ENCODE measurements at regions not wholly inside any gene's neighbourhood (a gene's known extent, or its start where the extent isn't known, plus 50 kb on each side); places are given as distances from the start of the nearest gene placed in this dataset.
"Not testable (repeated sequence)": the region's sequence is repeated elsewhere in the genome, so short reads cannot be mapped to it uniquely, and the experiment has no call there.

- no peak for TF ChIP-seq SMC3 (IDR thresholded peaks at IDR 0.05; ENCODE audit: borderline replicate concordance, low read length)
These were observed 1183.8 kb upstream of the WWC1 start (continued) for GRCh38 chr5:167107684-167108083.

GRCh38 chr5:167108266-167108665 is 1183.2 kb upstream of the WWC1 start:
- DNase-seq (ENCODE audit: low read depth, low spot score); H3K79me2 ChIP-seq (ENCODE audit: control insufficient read depth, insufficient read depth, low read length); H3K4me1 ChIP-seq (ENCODE audit: control insufficient read depth, insufficient read depth, low read length); H2AFZ ChIP-seq (ENCODE audit: control insufficient read depth, low read depth, low read length); POLR2A ChIA-PET; H3K9ac ChIP-seq (ENCODE audit: control insufficient read depth, insufficient read depth, low read length); H3K9me3 ChIP-seq (replicated peaks; ENCODE audit: control insufficient read depth, insufficient read depth, low read length); H3K4me2 ChIP-seq (ENCODE audit: control insufficient read depth, insufficient read depth); in situ Hi-C loops (cut with MboI); H3K36me3 ChIP-seq (ENCODE audit: control insufficient read depth in 2 of 2, insufficient read depth in 2 of 2, low read length in 1 of 2); H3K27ac ChIP-seq (ENCODE audit: control insufficient read depth, insufficient read depth); SMC1A ChIA-PET (ENCODE audit: uncharacterized antibody, unreplicated experiment); ATAC-seq; intact Hi-C loops (cut with micrococcal nuclease; ENCODE audit: unreplicated experiment); BruUV-seq (replicated peaks); H3K27me3 ChIP-seq (replicated peaks in 1 of 2; ENCODE audit: control insufficient read depth in 2 of 2, insufficient read depth in 2 of 2, low read length in 1 of 2); H3K4me3 ChIP-seq; H4K20me1 ChIP-seq (ENCODE audit: control insufficient read depth, insufficient read depth); RAD21 ChIA-PET (ENCODE audit: unreplicated experiment); FAIRE-seq: not testable (repeated sequence)
- CTCF ChIA-PET = interaction anchor here (0.9 kb wide), 1 partner anchor 9 kb away, joined by 3 read pairs; no protein-coding TSS in a partner anchor
- WGBS (ENCODE audit: insufficient coverage, insufficient replicate concordance, low lambda C conversion rate, missing lambda C conversion rate) = 32% methylated on average over 9 of the region's 9 CpGs

- H3K4me3 ChIP-seq = no peak overlapping the region
- no peak overlapping the region for H3K27ac ChIP-seq (ENCODE audit: control insufficient read depth, insufficient read depth)
- FAIRE-seq (no peak), ATAC-seq (no peak), DNase-seq (ENCODE audit: low read depth, low spot score) (no peak)
- ChIA-PET CTCF (no interaction called here), RAD21 (ENCODE audit: unreplicated experiment) (no interaction called here), SMC1A (ENCODE audit: uncharacterized antibody, unreplicated experiment) (no interaction called here), POLR2A (no interaction called here)
- H3K27me3 ChIP-seq (replicated peaks in 1 of 2; ENCODE audit: control insufficient read depth in 2 of 2, insufficient read depth in 2 of 2, low read length in 1 of 2) = no peaks in the 10 kb centered on the region
- no peaks in the 10 kb centered on the region for H3K79me2 ChIP-seq (ENCODE audit: control insufficient read depth, insufficient read depth, low read length)
- BruUV-seq (replicated peaks) = no TSS peak
- intact Hi-C loops (cut with micrococcal nuclease; ENCODE audit: unreplicated experiment) (no loop called here), in situ Hi-C loops (cut with MboI) (no loop called here)
- H3K9ac ChIP-seq (ENCODE audit: control insufficient read depth, insufficient read depth, low read length) = no peak overlapping the region
- H3K4me2 ChIP-seq (ENCODE audit: control insufficient read depth, insufficient read depth) = no peak overlapping the region
- H3K9me3 ChIP-seq (replicated peaks; ENCODE audit: control insufficient read depth, insufficient read depth, low read length) = no peaks in the 10 kb centered on the region
- WGBS (ENCODE audit: insufficient coverage, insufficient replicate concordance, low lambda C conversion rate, missing lambda C conversion rate) = 14% methylated on average over 2 of the region's 2 CpGs
- H3K4me1 ChIP-seq (ENCODE audit: control insufficient read depth, insufficient read depth, low read length) = no peaks in the 10 kb centered on the region
- no peaks in the 10 kb centered on the region for H4K20me1 ChIP-seq (ENCODE audit: control insufficient read depth, insufficient read depth)
- no peak overlapping the region for H2AFZ ChIP-seq (ENCODE audit: control insufficient read depth, low read depth, low read length)
- no peaks in the 10 kb centered on the region for H3K36me3 ChIP-seq (ENCODE audit: control insufficient read depth in 2 of 2, insufficient read depth in 2 of 2, low read length in 1 of 2)
- TF ChIP-seq CTCF (IDR thresholded peaks at IDR 0.05 in 2 of 3, conservative IDR thresholded peaks at IDR 0.05 in 1 of 3; ENCODE audit: control insufficient read depth in 2 of 3, extremely low read depth in 1 of 3, insufficient read depth in 1 of 3, low read depth in 3 of 3, low read length in 3 of 3) (no peak), JUND (IDR thresholded peaks at IDR 0.05; ENCODE audit: low read depth, low read length) (no peak), GABPA (IDR thresholded peaks at IDR 0.05; ENCODE audit: low read depth) (no peak), SP1 (IDR thresholded peaks at IDR 0.05; ENCODE audit: low read depth, low read length) (no peak), SKIL (IDR thresholded peaks at IDR 0.05; ENCODE audit: low read depth, poor library complexity, severe bottlenecking) (no peak), FOXM1 (IDR thresholded peaks at IDR 0.05; ENCODE audit: low read depth, low read length) (no peak), ZNF622 (IDR thresholded peaks at IDR 0.05) (no peak), CBX5 (IDR thresholded peaks at IDR 0.05; ENCODE audit: low read depth) (no peak), RBBP5 (conservative IDR thresholded peaks at IDR 0.05) (no peak)
These were observed 1178.9 kb upstream of the WWC1 start for GRCh38 chr5:167112556-167112955.

Data from GM12878 (cell line).